ENCODE measurements at regions not wholly inside any gene's neighbourhood (a gene's known extent, or its start where the extent isn't known, plus 50 kb on each side); places are given as distances from the start of the nearest gene placed in this dataset.

DNA sequence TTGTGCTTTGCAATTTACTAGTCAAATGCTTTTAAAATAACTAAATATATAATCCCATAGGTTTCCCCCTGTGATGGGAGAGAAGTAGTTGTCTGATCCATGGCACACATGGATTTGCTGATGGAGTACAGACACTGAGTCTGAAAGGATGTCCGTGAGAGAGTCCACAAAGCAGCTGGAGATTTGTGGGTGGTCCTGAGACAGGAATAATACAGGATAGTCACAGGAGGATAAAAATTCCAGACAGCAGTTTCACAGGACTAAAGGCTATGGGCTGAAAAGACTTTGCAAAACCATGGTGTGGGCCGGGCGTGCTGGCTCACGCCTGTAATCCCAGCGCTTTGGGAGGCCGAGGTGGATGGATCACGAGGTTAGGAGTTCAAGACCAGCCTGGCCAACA is 58.7 kb upstream of the ZFR start:
- Histone ChIP-seq H3K79me2 (ENCODE audit: control insufficient read depth, insufficient read depth, low read length, unreplicated experiment) (no peaks in the 10 kb centered on the region), H3K4me1 (ENCODE audit: control insufficient read depth, insufficient read depth, low read length, unreplicated experiment) (peaks cover 42% of the 10 kb centered on the region), H3K36me3 (ENCODE audit: insufficient read depth, low read length) (no peaks in the 10 kb centered on the region), H2AFZ (ENCODE audit: low read length, unreplicated experiment) (no peak overlapping the region), H3K4me3 (ENCODE audit: low read depth, low read length) (no peak overlapping the region), H3K27ac (ENCODE audit: low read depth, low read length) (no peak overlapping the region), H3K27me3 (ENCODE audit: insufficient read depth, low read length) (no peaks in the 10 kb centered on the region)

DNA sequence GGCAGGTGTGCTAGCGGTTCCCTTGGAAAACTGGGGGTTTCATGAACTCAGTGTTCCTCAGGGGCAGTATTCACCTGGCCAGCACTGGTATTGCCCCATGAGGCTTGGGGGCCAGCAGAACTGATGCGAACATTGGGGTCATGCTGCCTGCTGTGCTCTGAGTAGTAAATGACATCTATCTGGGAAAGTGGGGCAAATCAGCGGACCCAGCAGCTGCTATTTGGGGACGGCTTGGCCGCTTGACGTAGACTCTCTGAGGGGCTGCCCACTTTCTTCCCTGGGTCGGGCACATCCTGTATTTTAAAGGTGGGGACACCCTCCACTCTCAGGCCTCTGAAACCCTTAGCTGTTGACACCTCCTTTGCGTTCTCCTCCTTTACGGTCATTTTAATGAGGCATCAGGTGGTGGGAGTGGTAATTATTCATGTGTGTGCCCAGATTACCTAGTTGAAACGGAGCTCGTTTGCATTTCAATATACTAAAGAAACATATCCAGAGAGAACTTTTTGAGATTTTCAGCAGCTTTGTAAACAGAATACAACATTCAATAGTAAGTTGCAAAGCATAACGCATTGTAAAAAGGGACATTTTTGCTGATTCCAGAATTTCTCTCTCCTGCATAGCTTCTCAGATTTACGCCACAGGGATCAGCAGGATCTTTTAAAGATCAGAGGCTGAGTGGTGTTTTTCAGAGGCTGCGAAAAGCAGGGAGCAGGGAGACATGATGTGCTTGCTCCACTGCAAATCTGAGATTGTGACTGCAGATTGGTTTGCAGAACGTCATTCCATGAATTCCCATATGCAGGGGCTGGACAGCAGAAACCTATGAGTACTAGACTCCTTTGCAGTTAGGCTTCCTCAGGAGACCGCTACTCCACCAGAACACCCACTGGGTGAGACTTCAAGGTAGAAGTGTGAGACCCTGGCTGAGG is 56.8 kb upstream of the ZFR start:
- Histone ChIP-seq H3K36me3 (ENCODE audit: insufficient read depth, low read length) (no peaks in the 10 kb centered on the region), H3K27ac (ENCODE audit: low read depth, low read length) (no peak overlapping the region), H3K79me2 (ENCODE audit: control insufficient read depth, insufficient read depth, low read length, unreplicated experiment) (no peaks in the 10 kb centered on the region), H2AFZ (ENCODE audit: low read length, unreplicated experiment) (no peak overlapping the region), H3K4me1 (ENCODE audit: control insufficient read depth, insufficient read depth, low read length, unreplicated experiment) (peaks cover 23% of the 10 kb centered on the region), H3K4me3 (ENCODE audit: low read depth, low read length) (no peak overlapping the region), H3K27me3 (ENCODE audit: insufficient read depth, low read length) (no peaks in the 10 kb centered on the region)

DNA sequence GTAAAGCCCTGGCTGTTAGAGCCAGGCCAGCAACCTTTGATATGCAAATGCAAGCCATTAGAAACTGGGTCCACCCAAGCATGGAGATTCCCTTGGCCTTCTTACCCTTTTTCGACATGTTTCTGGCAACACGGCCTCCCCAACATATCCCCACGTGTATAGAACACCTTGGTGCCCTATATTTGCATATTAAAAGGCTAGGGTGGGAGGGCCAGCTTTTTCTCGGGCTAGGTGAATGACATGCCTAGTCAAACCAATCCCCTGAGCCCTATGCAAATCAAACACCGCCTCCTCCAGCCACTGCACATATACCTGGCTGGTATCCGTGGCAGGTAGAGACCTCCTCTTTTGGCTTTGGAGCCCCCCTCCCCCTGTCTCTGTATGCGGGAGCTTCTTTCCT is 55.6 kb upstream of the ZFR start:
- Histone ChIP-seq H3K27ac (ENCODE audit: low read depth, low read length) (no peak overlapping the region), H3K4me3 (ENCODE audit: low read depth, low read length) (no peak overlapping the region), H2AFZ (ENCODE audit: low read length, unreplicated experiment) (no peak overlapping the region), H3K4me1 (ENCODE audit: control insufficient read depth, insufficient read depth, low read length, unreplicated experiment) (peaks cover 12% of the 10 kb centered on the region), H3K27me3 (ENCODE audit: insufficient read depth, low read length) (no peaks in the 10 kb centered on the region), H3K36me3 (ENCODE audit: insufficient read depth, low read length) (no peaks in the 10 kb centered on the region), H3K79me2 (ENCODE audit: control insufficient read depth, insufficient read depth, low read length, unreplicated experiment) (no peaks in the 10 kb centered on the region)

DNA sequence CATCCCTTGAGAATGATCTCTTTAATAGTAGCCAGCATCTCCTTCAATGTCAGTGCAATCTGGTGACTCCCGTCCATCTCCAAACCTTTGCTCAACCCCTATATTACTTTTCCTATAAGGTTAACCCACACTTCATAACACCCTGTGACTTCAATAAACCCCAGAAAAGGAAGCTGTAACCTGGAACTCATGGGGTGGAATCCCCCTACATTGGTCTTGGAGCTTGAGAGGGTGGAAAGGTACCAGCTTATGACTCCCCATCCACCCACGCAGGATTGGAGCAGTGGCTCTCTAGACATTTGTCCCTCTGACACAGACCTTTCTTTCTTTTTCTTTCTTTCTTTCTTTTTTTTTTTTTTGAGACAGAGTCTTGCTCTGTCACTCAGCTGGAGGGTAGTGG is 54.7 kb upstream of the ZFR start:
- Histone ChIP-seq H3K79me2 (ENCODE audit: control insufficient read depth, insufficient read depth, low read length, unreplicated experiment) (no peaks in the 10 kb centered on the region), H3K27me3 (ENCODE audit: insufficient read depth, low read length) (no peaks in the 10 kb centered on the region), H3K36me3 (ENCODE audit: insufficient read depth, low read length) (no peaks in the 10 kb centered on the region), H2AFZ (ENCODE audit: low read length, unreplicated experiment) (no peak overlapping the region), H3K27ac (ENCODE audit: low read depth, low read length) (no peak overlapping the region), H3K4me1 (ENCODE audit: control insufficient read depth, insufficient read depth, low read length, unreplicated experiment) (peaks cover 3% of the 10 kb centered on the region), H3K4me3 (ENCODE audit: low read depth, low read length) (no peak overlapping the region)

DNA sequence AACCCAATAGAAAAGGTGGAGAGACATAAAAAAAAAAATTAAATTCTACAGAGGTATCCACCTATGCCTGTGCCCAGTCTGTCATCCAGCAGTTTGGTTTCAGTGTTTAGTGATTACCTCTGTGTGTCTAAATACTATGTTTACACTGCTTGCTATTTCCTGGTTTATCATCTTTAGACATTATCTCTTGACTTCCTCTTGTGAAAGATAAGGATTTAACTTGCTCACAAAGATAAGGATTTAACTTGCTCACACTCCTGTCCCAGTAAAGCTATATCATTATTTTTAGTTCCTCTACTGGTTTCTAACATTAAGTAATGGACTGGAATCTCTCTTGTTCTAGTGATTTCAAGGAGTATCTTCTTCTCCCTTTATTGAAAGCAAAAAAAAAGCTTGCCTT is 53.9 kb upstream of the ZFR start:
- Histone ChIP-seq H3K4me1 (ENCODE audit: control insufficient read depth, insufficient read depth, low read length, unreplicated experiment) (no peaks in the 10 kb centered on the region), H3K27me3 (ENCODE audit: insufficient read depth, low read length) (no peaks in the 10 kb centered on the region), H3K4me3 (ENCODE audit: low read depth, low read length) (no peak overlapping the region), H3K36me3 (ENCODE audit: insufficient read depth, low read length) (no peaks in the 10 kb centered on the region), H3K79me2 (ENCODE audit: control insufficient read depth, insufficient read depth, low read length, unreplicated experiment) (no peaks in the 10 kb centered on the region), H3K27ac (ENCODE audit: low read depth, low read length) (no peak overlapping the region), H2AFZ (ENCODE audit: low read length, unreplicated experiment) (no peak overlapping the region)

DNA sequence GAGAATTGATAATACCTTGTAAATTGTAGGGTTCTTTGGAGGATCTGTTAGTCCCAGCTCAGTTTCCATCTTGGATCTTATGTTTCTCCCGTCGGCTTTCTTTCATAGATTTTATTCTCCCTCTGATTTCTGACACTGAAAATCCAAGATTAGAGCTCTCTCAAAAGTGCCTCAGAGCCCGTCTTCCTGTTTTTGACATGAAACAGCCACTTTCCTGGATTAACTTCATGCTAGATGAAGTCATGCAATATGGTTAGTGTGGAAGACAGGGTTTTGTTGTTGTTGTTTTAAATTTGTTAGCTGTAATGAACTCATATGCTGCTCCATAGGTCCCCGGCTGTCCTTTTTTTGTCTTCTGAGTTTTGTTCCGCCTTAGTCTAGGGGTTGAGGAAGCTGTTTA is 51.6 kb upstream of the ZFR start:
- Histone ChIP-seq H3K36me3 (ENCODE audit: insufficient read depth, low read length) (no peaks in the 10 kb centered on the region), H3K79me2 (ENCODE audit: control insufficient read depth, insufficient read depth, low read length, unreplicated experiment) (no peaks in the 10 kb centered on the region), H2AFZ (ENCODE audit: low read length, unreplicated experiment) (no peak overlapping the region), H3K27me3 (ENCODE audit: insufficient read depth, low read length) (no peaks in the 10 kb centered on the region), H3K4me3 (ENCODE audit: low read depth, low read length) (no peak overlapping the region), H3K27ac (ENCODE audit: low read depth, low read length) (no peak overlapping the region), H3K4me1 (ENCODE audit: control insufficient read depth, insufficient read depth, low read length, unreplicated experiment) (no peaks in the 10 kb centered on the region)

DNA sequence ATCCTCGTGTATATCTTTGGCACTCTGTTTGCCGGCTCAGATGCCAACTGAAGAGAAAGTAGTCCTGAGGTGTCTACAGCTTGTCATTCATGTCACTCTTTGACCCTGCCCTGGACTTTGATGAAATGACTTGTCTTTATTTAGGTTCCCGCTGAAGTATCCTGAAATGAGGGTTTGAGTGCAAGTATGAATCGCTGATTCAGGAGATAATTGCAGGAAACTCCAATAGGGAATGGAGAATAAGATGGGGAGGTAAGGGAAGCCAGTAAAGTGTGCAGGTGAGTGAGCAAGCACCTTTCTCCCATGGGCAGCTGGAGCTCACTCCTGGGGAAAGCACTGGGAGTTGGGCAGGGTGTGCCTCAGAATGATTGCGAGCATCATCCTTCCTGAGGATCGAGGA is 50.3 kb upstream of the ZFR start:
- H3K27ac ChIP-seq (ENCODE audit: low read depth, low read length) = no peak overlapping the region
- peaks cover 5% of the 10 kb centered on the region for H3K4me1 ChIP-seq (ENCODE audit: control insufficient read depth, insufficient read depth, low read length, unreplicated experiment)
- H3K36me3 ChIP-seq (ENCODE audit: insufficient read depth, low read length) = no peaks in the 10 kb centered on the region
- H3K4me3 ChIP-seq (ENCODE audit: low read depth, low read length) = no peak overlapping the region
- no peaks in the 10 kb centered on the region for H3K27me3 ChIP-seq (ENCODE audit: insufficient read depth, low read length)
- no peak overlapping the region for H2AFZ ChIP-seq (ENCODE audit: low read length, unreplicated experiment)
- H3K79me2 ChIP-seq (ENCODE audit: control insufficient read depth, insufficient read depth, low read length, unreplicated experiment) = no peaks in the 10 kb centered on the region
